Caco-2 (cell line): ENCODE measurements at regions not wholly inside any gene's neighbourhood (a gene's known extent, or its start where the extent isn't known, plus 50 kb on each side); places are given as distances from the start of the nearest gene placed in this dataset.
"Not testable (repeated sequence)": the region's sequence is repeated elsewhere in the genome, so short reads cannot be mapped to it uniquely, and the experiment has no call there.

Source experiments
- BruUV-seq: library from RNA; stranded (reverse); fragments of 400-500 nt; replicated peaks from 2 replicates; lab custom pipeline; 2021; lab: Mats Ljungman, UMichigan
- CTCF ChIA-PET: fragments of 300-600 bp; sonication (Branson Sonifier 250); formaldehyde crosslinking; loops from one replicate; lab custom pipeline; 2022; ENCODE audit warnings: antibody characterized with exemption; lab: Charles Lee
- POLR2A ChIA-PET: fragments of 300-600 bp; sonication (Branson Sonifier 250); formaldehyde crosslinking; loops from one replicate; lab custom pipeline; 2022; ENCODE audit warnings: antibody characterized with exemption; lab: Charles Lee
- DNase-seq, 2 experiments: peaks; one replicate each; pipeline versions ENCODE4 v3.0.0 to v3.0.0-alpha.2; 2020 to 2022
- H3K27me3 ChIP-seq: replicated peaks from 2 replicates; pipeline ENCODE4 v1.6.0; 2011; ENCODE audit warnings: low read length; ENCODE audit not compliant: control insufficient read depth, insufficient read depth
- H3K36me3 ChIP-seq: 2 replicates; pipeline ENCODE4 v1.5.1; 2011; ENCODE audit warnings: low read length; ENCODE audit not compliant: control insufficient read depth, insufficient read depth
- H3K4me1 ChIP-seq: fragments of 250-450 bp; sonication (Bioruptor Pico); 2 replicates; pipeline ENCODE4 v1.5.1; 2020; ENCODE audit warnings: mild to moderate bottlenecking
- H3K4me3 ChIP-seq: 2 replicates; pipeline ENCODE4 v1.5.1; 2011; ENCODE audit warnings: low read depth, mild to moderate bottlenecking, control low read depth, low read length
- H3K9me3 ChIP-seq: fragments of 250-450 bp; sonication (Bioruptor Pico); 2 replicates; pipeline ENCODE4 v1.5.1; 2020; ENCODE audit warnings: mild to moderate bottlenecking, moderate library complexity
- H3K27ac Mint-ChIP-seq: one replicate; pipeline ENCODE4 v1.8.0; 2022; ENCODE audit warnings: mixed read lengths; ENCODE audit not compliant: unreplicated experiment
- H3K27me3 Mint-ChIP-seq: one replicate; pipeline ENCODE4 v1.8.0; 2022; ENCODE audit warnings: mixed read lengths; ENCODE audit not compliant: insufficient read depth, unreplicated experiment
- H3K36me3 Mint-ChIP-seq: one replicate; pipeline ENCODE4 v1.8.0; 2022; ENCODE audit warnings: mild to moderate bottlenecking, mixed read lengths; ENCODE audit not compliant: insufficient read depth, unreplicated experiment
- H3K4me1 Mint-ChIP-seq: one replicate; pipeline ENCODE4 v1.8.0; 2022; ENCODE audit warnings: low read depth, mixed read lengths; ENCODE audit not compliant: unreplicated experiment
- H3K4me3 Mint-ChIP-seq: one replicate; pipeline ENCODE4 v1.8.0; 2022; ENCODE audit warnings: mild to moderate bottlenecking, moderate library complexity, mixed read lengths; ENCODE audit not compliant: unreplicated experiment
- H3K9me3 Mint-ChIP-seq: one replicate; pipeline ENCODE4 v1.8.0; 2022; ENCODE audit warnings: mixed read lengths; ENCODE audit not compliant: unreplicated experiment
- CTCF ChIP-seq, 2 experiments: fragments of 200-600 bp in 1 of 2; IDR thresholded peaks; 1 replicate in 1 of 2; 2 replicates in 1 of 2; pipeline versions ENCODE4 v1.5.1 to v1.8.0; 2011 to 2022; ENCODE audit warnings: antibody characterized with exemption in 1 of 2, control low read depth in 1 of 2, inconsistent platforms in 1 of 2, low read depth in 1 of 2, low read length in 1 of 2, mild to moderate bottlenecking in 1 of 2, moderate library complexity in 1 of 2; ENCODE audit not compliant: insufficient read depth in 1 of 2, severe bottlenecking in 1 of 2, unreplicated experiment in 1 of 2
- intact Hi-C: fragments of 100-400 bp; cut with micrococcal nuclease; formaldehyde crosslinking; loops from one replicate; pipeline ENCODE4 v1.10.0; 2022; ENCODE audit not compliant: unreplicated experiment

GRCh38 chr16:17962726-17963125, 373.8 kb downstream of the NPIPA8 start:
- intact Hi-C loops: no loop called here
- peaks cover 3% of the 10 kb centered on the region for H3K27me3 Mint-ChIP-seq
- no peak for TF ChIP-seq CTCF (IDR thresholded peaks at IDR 0.05; ENCODE audit: insufficient read depth in 1 of 2, low read depth in 1 of 2, low read length in 1 of 2, severe bottlenecking in 1 of 2, unreplicated experiment in 1 of 2)
- POLR2A ChIA-PET: no interaction called here
- CTCF ChIA-PET: no interaction called here
- H3K4me3 Mint-ChIP-seq: no peak overlapping the region
- DNase-seq: no peak
- H3K36me3 ChIP-seq: no peaks in the 10 kb centered on the region
- H3K27me3 ChIP-seq: no peaks in the 10 kb centered on the region
- H3K9me3 ChIP-seq: no peaks in the 10 kb centered on the region
- H3K27ac Mint-ChIP-seq: no peak overlapping the region
- H3K4me1 Mint-ChIP-seq: no peaks in the 10 kb centered on the region
- no peaks in the 10 kb centered on the region for H3K36me3 Mint-ChIP-seq
- H3K4me1 ChIP-seq: no peaks in the 10 kb centered on the region
- H3K4me3 ChIP-seq: no peak overlapping the region
- no TSS peak for BruUV-seq
- H3K9me3 Mint-ChIP-seq: peaks cover 19% of the 10 kb centered on the region

GRCh38 chr16:17961822-17962221, 374.7 kb downstream of the NPIPA8 start:
- H3K4me3 ChIP-seq, H3K36me3 Mint-ChIP-seq, H3K27ac Mint-ChIP-seq, H3K27me3 ChIP-seq, H3K4me1 Mint-ChIP-seq, H3K36me3 ChIP-seq, DNase-seq, H3K27me3 Mint-ChIP-seq, H3K4me1 ChIP-seq, CTCF ChIA-PET, H3K4me3 Mint-ChIP-seq, H3K9me3 ChIP-seq, intact Hi-C loops, BruUV-seq, POLR2A ChIA-PET: not testable (repeated sequence)
- H3K9me3 Mint-ChIP-seq: peaks cover 11% of the 10 kb centered on the region

- no TSS peak for BruUV-seq
Observed at GRCh38 chr16:17951378-17951777, 385.2 kb downstream of the NPIPA8 start.

More at GRCh38 chr16:17951378-17951777, 385.2 kb downstream of the NPIPA8 start:
- Mint-ChIP-seq H3K9me3 (no peaks in the 10 kb centered on the region), H3K27me3 (peaks cover 2% of the 10 kb centered on the region), H3K27ac (no peak overlapping the region), H3K4me1 (no peaks in the 10 kb centered on the region), H3K36me3 (no peaks in the 10 kb centered on the region), H3K4me3 (no peak overlapping the region)
- CTCF ChIA-PET: no interaction called here
- no peaks in the 10 kb centered on the region; the same call in 1 of the 2 replicates for H3K27me3 ChIP-seq
- no peak for TF ChIP-seq CTCF (IDR thresholded peaks at IDR 0.05; ENCODE audit: insufficient read depth in 1 of 2, low read depth in 1 of 2, low read length in 1 of 2, severe bottlenecking in 1 of 2, unreplicated experiment in 1 of 2)
- intact Hi-C loops: no loop called here
- no peak for DNase-seq
- H3K4me1 ChIP-seq: no peaks in the 10 kb centered on the region
- H3K4me3 ChIP-seq: no peak overlapping the region
- POLR2A ChIA-PET: no interaction called here
- H3K9me3 ChIP-seq: no peaks in the 10 kb centered on the region
- H3K36me3 ChIP-seq: no peaks in the 10 kb centered on the region
